Ishikawa (cell line): ENCODE measurements at regions not wholly inside any gene's neighbourhood (a gene's known extent, or its start where the extent isn't known, plus 50 kb on each side); places are given as distances from the start of the nearest gene placed in this dataset.

ENCODE experiments used
- CEBPB ChIP-seq: IDR thresholded peaks from 2 replicates; pipeline ENCODE4 v1.6.1; 2012
- CREB1 ChIP-seq: IDR thresholded peaks from 2 replicates; pipeline ENCODE4 v1.6.1; 2012; ENCODE audit warnings: low read depth
- EGR1 ChIP-seq: IDR thresholded peaks from 2 replicates; pipeline ENCODE4 v1.6.1; 2012
- EP300 ChIP-seq: IDR thresholded peaks from 2 replicates; pipeline ENCODE4 v1.6.1; 2012; ENCODE audit warnings: borderline replicate concordance
- FOXM1 ChIP-seq: IDR thresholded peaks from 2 replicates; pipeline ENCODE4 v1.6.1; 2012; ENCODE audit warnings: low read depth, borderline replicate concordance
- MAX ChIP-seq: IDR thresholded peaks from 2 replicates; pipeline ENCODE4 v1.6.1; 2012
- NFIC ChIP-seq: IDR thresholded peaks from 2 replicates; pipeline ENCODE4 v1.6.1; 2012
- RAD21 ChIP-seq: IDR thresholded peaks from 2 replicates; pipeline ENCODE4 v1.6.1; 2012; ENCODE audit warnings: low read depth
- REST ChIP-seq: IDR thresholded peaks from 2 replicates; pipeline ENCODE4 v1.6.1; 2012; ENCODE audit warnings: low read depth, mild to moderate bottlenecking
- TAF1 ChIP-seq: IDR thresholded peaks from 2 replicates; pipeline ENCODE4 v1.6.1; 2012; ENCODE audit warnings: low read depth, mild to moderate bottlenecking
- TCF12 ChIP-seq: IDR thresholded peaks from 2 replicates; pipeline ENCODE4 v1.6.1; 2012; ENCODE audit warnings: low read depth
- TEAD4 ChIP-seq: IDR thresholded peaks from 2 replicates; pipeline ENCODE4 v1.6.1; 2012
- YY1 ChIP-seq: IDR thresholded peaks from 2 replicates; pipeline ENCODE4 v1.6.1; 2012; ENCODE audit warnings: low read depth
- ZBTB7A ChIP-seq: IDR thresholded peaks from 2 replicates; pipeline ENCODE4 v1.6.1; 2012; ENCODE audit warnings: low read depth
- TF ChIP-seq, protein P1 (sequence below): IDR thresholded peaks from 2 replicates; pipeline ENCODE4 v1.6.1; 2012

DNA sequence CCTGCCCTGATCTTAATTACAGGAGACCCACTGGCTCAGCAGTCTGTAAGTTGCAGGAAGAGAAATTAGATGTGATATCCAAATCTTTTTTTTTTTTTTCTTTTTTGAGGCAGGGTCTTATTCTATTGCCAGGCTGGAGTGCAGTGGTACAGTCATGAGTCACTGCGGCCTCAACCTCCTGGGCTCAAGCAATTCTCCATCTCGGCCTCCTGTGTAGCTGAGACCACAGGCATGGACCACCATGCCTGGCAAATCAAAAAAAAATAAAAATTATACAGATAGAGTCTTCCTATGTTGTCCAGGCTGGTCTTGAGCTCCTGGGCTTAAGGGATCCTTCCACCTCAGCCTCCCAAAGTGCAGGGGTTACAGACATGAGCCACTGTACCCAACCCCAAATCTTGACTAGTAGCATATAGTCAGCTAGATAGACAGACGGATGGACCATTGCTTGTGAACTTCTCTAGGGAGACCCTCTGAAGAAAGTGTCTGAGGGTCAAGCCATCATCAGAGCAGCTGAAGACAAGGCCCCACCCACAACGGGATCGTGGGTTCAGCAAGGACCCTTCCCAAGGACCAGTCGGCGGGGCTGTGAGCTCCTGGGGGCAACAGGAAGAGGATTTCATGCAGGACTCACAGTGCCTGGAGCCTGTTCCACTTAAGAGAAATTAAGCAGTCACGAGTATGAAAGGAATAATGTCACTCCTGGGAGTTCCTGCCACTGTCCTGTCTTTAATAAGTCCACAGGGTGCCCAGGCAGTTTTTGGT, 222.7 kb downstream of the ANKRD60 start:
- no peak for TF ChIP-seq TEAD4
- TF ChIP-seq TCF12, result no peak
- no peak for TF ChIP-seq FOXM1
- TF ChIP-seq TAF1, result no peak
- no peak for TF ChIP-seq ZBTB7A
- TF ChIP-seq MAX, result no peak
- TF ChIP-seq NFIC, result no peak
- TF ChIP-seq RAD21, result no peak
- TF ChIP-seq, protein P1, sequence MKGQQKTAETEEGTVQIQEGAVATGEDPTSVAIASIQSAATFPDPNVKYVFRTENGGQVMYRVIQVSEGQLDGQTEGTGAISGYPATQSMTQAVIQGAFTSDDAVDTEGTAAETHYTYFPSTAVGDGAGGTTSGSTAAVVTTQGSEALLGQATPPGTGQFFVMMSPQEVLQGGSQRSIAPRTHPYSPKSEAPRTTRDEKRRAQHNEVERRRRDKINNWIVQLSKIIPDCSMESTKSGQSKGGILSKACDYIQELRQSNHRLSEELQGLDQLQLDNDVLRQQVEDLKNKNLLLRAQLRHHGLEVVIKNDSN, result no peak
- TF ChIP-seq CEBPB, result no peak

DNA sequence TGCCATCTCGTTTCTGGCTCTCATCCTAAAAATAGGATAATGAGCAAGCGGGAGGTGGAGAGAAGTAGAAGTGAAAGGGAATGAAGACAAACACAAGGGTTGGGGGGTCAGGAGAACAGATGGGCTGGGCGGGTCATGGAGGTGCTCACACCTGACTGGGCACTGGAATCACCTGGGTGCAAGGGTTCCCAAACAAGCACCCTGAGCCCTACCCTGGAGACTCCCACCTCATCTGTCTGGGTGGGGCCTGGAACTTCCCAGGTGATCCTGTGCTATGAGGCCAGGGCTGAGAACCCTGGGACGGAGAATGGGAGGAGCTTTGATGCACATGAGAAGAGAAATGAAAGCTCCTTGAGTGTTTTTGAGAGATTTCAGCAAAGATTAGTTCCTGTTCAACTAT, 223.6 kb downstream of the ANKRD60 start:
- TF ChIP-seq TCF12 (no peak), EGR1 (no peak), YY1 (no peak), ZBTB7A (no peak), MAX (no peak), EP300 (no peak), RAD21 (no peak), FOXM1 (no peak), NFIC (no peak), TEAD4 (no peak), CEBPB (no peak), TAF1 (no peak), REST (no peak)
- TF ChIP-seq, protein P1, result no peak

GRCh38 chr20:58004146-58004545, 224.3 kb downstream of the ANKRD60 start:
- no peak for TF ChIP-seq CEBPB
- TF ChIP-seq MAX, result no peak
- no peak for TF ChIP-seq ZBTB7A
- no peak for TF ChIP-seq TEAD4
- no peak for TF ChIP-seq RAD21
- no peak for TF ChIP-seq TAF1
- no peak for TF ChIP-seq CREB1
- TF ChIP-seq TCF12, result no peak

- TF ChIP-seq, protein P1, result peak; percentile 57
- no peak for TF ChIP-seq TCF12
These were observed 224.9 kb downstream of the ANKRD60 start for GRCh38 chr20:58003525-58003924.

- TF ChIP-seq RAD21 (no peak), MAX (no peak), EP300 (no peak), TEAD4 (no peak), CREB1 (no peak), FOXM1 (no peak), YY1 (no peak), CEBPB (no peak), NFIC (no peak), TAF1 (no peak)
- TF ChIP-seq, protein P1, result no peak
These were observed 225.6 kb downstream of the ANKRD60 start for GRCh38 chr20:58002901-58003300.

GRCh38 chr20:58001946-58002345, 226.5 kb downstream of the ANKRD60 start:
- TF ChIP-seq MAX, result no peak
- TF ChIP-seq NFIC, result no peak
- TF ChIP-seq CEBPB, result no peak

DNA sequence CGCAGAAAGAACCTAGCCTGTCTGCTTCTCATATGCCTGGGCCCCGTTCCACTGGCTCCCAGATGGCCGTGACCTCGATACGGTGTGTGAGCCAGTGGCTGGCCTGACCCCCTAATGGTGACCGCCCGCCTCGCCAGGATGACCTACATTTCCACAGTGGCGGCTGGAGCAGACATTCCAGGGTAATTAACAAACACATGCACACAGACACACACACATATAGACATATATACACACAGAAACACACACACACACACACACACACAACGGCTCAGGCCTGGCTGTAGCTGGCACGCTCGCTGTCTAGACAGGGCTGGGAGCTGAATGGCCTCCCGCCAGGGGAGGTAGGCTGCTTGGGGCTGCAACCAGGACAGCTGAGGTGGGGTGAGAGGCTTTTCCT, 227.1 kb downstream of the ANKRD60 start:
- TF ChIP-seq TAF1, result no peak
- no peak for TF ChIP-seq RAD21
- TF ChIP-seq CREB1, result no peak
- TF ChIP-seq FOXM1, result no peak
- no peak for TF ChIP-seq EP300
- TF ChIP-seq REST, result no peak
- TF ChIP-seq CEBPB, result no peak
- TF ChIP-seq, protein P1, result no peak
- no peak for TF ChIP-seq EGR1
- TF ChIP-seq TCF12, result no peak
- no peak for TF ChIP-seq MAX
- TF ChIP-seq ZBTB7A, result no peak
- no peak for TF ChIP-seq YY1
- no peak for TF ChIP-seq NFIC
- no peak for TF ChIP-seq TEAD4
